Trophoblast cell (in vitro differentiated cells and primary cell): ENCODE measurements at regions not wholly inside any gene's neighbourhood (a gene's known extent, or its start where the extent isn't known, plus 50 kb on each side); places are given as distances from the start of the nearest gene placed in this dataset.

Experiments used
- DNase-seq, 2 donors: peaks; one replicate each; pipeline ENCODE4 v3.0.0-alpha.2; 2016
- H2AFZ ChIP-seq: 2 replicates; pipeline ENCODE4 v1.6.1; 2013; ENCODE audit warnings: low read length, moderate library complexity, mild to moderate bottlenecking; ENCODE audit not compliant: insufficient read depth, poor library complexity
- H2AK5ac ChIP-seq: 2 replicates; pipeline ENCODE4 v1.6.1; 2013; ENCODE audit warnings: mild to moderate bottlenecking, low read length
- H2BK120ac ChIP-seq: 2 replicates; pipeline ENCODE4 v1.6.1; 2013; ENCODE audit warnings: low read length, mild to moderate bottlenecking, moderate library complexity; ENCODE audit not compliant: insufficient read depth, poor library complexity
- H2BK12ac ChIP-seq: 2 replicates; pipeline ENCODE4 v1.6.1; 2013; ENCODE audit warnings: mild to moderate bottlenecking, low read length, moderate library complexity
- H2BK5ac ChIP-seq: 2 replicates; pipeline ENCODE4 v1.6.1; 2013; ENCODE audit warnings: low read length, low read depth, moderate library complexity, mild to moderate bottlenecking; ENCODE audit not compliant: poor library complexity
- H3K14ac ChIP-seq: 2 replicates; pipeline ENCODE4 v1.6.1; 2013; ENCODE audit warnings: mild to moderate bottlenecking, low read length
- H3K18ac ChIP-seq: 2 replicates; pipeline ENCODE4 v1.6.1; 2013; ENCODE audit warnings: mild to moderate bottlenecking, low read length
- H3K23ac ChIP-seq: 2 replicates; pipeline ENCODE4 v1.6.1; 2013; ENCODE audit warnings: low read length
- H3K27ac ChIP-seq: 2 replicates; pipeline ENCODE4 v1.5.1; 2013; ENCODE audit warnings: low read depth, mild to moderate bottlenecking, inconsistent platforms, low read length, moderate library complexity
- H3K27me3 ChIP-seq: 2 replicates; pipeline ENCODE4 v1.6.1; 2013; ENCODE audit warnings: inconsistent platforms, mild to moderate bottlenecking, low read length, moderate library complexity; ENCODE audit not compliant: insufficient read depth
- H3K36me3 ChIP-seq, 2 experiments: 1 replicate in 1 of 2; 2 replicates in 1 of 2; pipeline ENCODE4 v1.6.1; 2013; ENCODE audit warnings: low read length in 2 of 2, mild to moderate bottlenecking in 2 of 2, moderate library complexity in 1 of 2; ENCODE audit not compliant: insufficient read depth in 2 of 2, control insufficient read depth in 1 of 2
- H3K4ac ChIP-seq: 2 replicates; pipeline ENCODE4 v1.6.1; 2013; ENCODE audit warnings: low read depth, mild to moderate bottlenecking, low read length, moderate library complexity
- H3K4me1 ChIP-seq, 2 experiments: 1 replicate in 1 of 2; 2 replicates in 1 of 2; pipeline ENCODE4 v1.6.1; 2013; ENCODE audit warnings: low read length in 2 of 2, mild to moderate bottlenecking in 2 of 2, moderate library complexity in 1 of 2; ENCODE audit not compliant: insufficient read depth in 2 of 2, control insufficient read depth in 1 of 2
- H3K4me2 ChIP-seq: 2 replicates; pipeline ENCODE4 v1.6.1; 2013; ENCODE audit warnings: inconsistent platforms, mild to moderate bottlenecking, low read length, moderate library complexity
- H3K4me3 ChIP-seq: 2 replicates; pipeline ENCODE4 v1.5.1; 2013; ENCODE audit warnings: mild to moderate bottlenecking, low read depth, low read length, inconsistent platforms
- H3K79me1 ChIP-seq: one replicate; pipeline ENCODE4 v1.6.1; 2013; ENCODE audit warnings: low read length
- H3K79me2 ChIP-seq: 2 replicates; pipeline ENCODE4 v1.6.1; 2013; ENCODE audit warnings: low read length, mild to moderate bottlenecking; ENCODE audit not compliant: control insufficient read depth, insufficient read depth, poor library complexity
- H3K9ac ChIP-seq: 2 replicates; pipeline ENCODE4 v1.6.1; 2013; ENCODE audit warnings: mild to moderate bottlenecking, low read length
- H3K9me3 ChIP-seq: 2 replicates; pipeline ENCODE4 v1.6.1; 2013; ENCODE audit warnings: low read depth, mild to moderate bottlenecking, control low read depth, inconsistent platforms, low read length; ENCODE audit not compliant: insufficient read depth
- H4K12ac ChIP-seq: 2 replicates; pipeline ENCODE4 v1.6.1; 2013; ENCODE audit warnings: low read depth, mild to moderate bottlenecking, low read length, moderate library complexity
- H4K8ac ChIP-seq: 2 replicates; pipeline ENCODE4 v1.6.1; 2013; ENCODE audit warnings: low read depth, mild to moderate bottlenecking, low read length, moderate library complexity
- H4K91ac ChIP-seq: one replicate; pipeline ENCODE4 v1.6.1; 2013; ENCODE audit warnings: low read depth, mild to moderate bottlenecking, low read length, moderate library complexity
- WGBS: extraction: QIAGEN DNeasy Blood & Tissue Kit; methylation state at CpG from one replicate; pipeline ENCODE4 v1.1.7; 2013; ENCODE audit warnings: missing lambda C conversion rate; ENCODE audit not compliant: insufficient read length, insufficient coverage; ENCODE audit errors: extremely low coverage; 5-methylcytosine and 5-hydroxymethylcytosine counted together

- Histone ChIP-seq H3K79me2 (no peaks in the 10 kb centered on the region), H3K18ac (no peak overlapping the region), H3K4ac (no peak overlapping the region), H3K4me2 (no peak overlapping the region), H4K12ac (no peak overlapping the region), H2BK12ac (no peak overlapping the region), H3K36me3 (no peaks in the 10 kb centered on the region), H3K9me3 (no peaks in the 10 kb centered on the region), H4K91ac (no peak overlapping the region), H3K27me3 (no peaks in the 10 kb centered on the region), H2BK120ac (no peak overlapping the region), H3K27ac (no peak overlapping the region), H3K23ac (no peak overlapping the region), H3K79me1 (no peaks in the 10 kb centered on the region), H3K9ac (no peak overlapping the region), H3K4me1 (no peaks in the 10 kb centered on the region), H2BK5ac (no peak overlapping the region), H4K8ac (no peak overlapping the region), H2AFZ (no peak overlapping the region), H2AK5ac (no peak overlapping the region), H3K14ac (no peak overlapping the region), H3K4me3 (no peak overlapping the region)
- DNase-seq, result no peak
Observed at GRCh38 chr1:41999884-42000283, 81.2 kb upstream of the HIVEP3 start.

- no peak overlapping the region for H4K8ac ChIP-seq
- no peak overlapping the region for H3K4ac ChIP-seq
- no peaks in the 10 kb centered on the region for H3K4me1 ChIP-seq
- H3K79me1 ChIP-seq, result no peaks in the 10 kb centered on the region
- H4K12ac ChIP-seq, result no peak overlapping the region
- DNase-seq, result no peak
- H3K14ac ChIP-seq, result no peak overlapping the region
- no peak overlapping the region for H3K9ac ChIP-seq
- no peak overlapping the region for H2AK5ac ChIP-seq
- H3K23ac ChIP-seq, result no peak overlapping the region
- no peak overlapping the region for H3K4me2 ChIP-seq
- H3K27ac ChIP-seq, result no peak overlapping the region
- H3K36me3 ChIP-seq, result no peaks in the 10 kb centered on the region
- H3K79me2 ChIP-seq, result no peaks in the 10 kb centered on the region
- no peak overlapping the region for H2BK120ac ChIP-seq
- no peak overlapping the region for H3K4me3 ChIP-seq
- H3K9me3 ChIP-seq, result no peaks in the 10 kb centered on the region
- H3K27me3 ChIP-seq, result no peaks in the 10 kb centered on the region
- H4K91ac ChIP-seq, result no peak overlapping the region
- no peak overlapping the region for H2BK5ac ChIP-seq
- H3K18ac ChIP-seq, result no peak overlapping the region
- no peak overlapping the region for H2AFZ ChIP-seq
- no peak overlapping the region for H2BK12ac ChIP-seq
Observed at GRCh38 chr1:41998250-41998649, 79.5 kb upstream of the HIVEP3 start.

- H3K14ac ChIP-seq, result no peak overlapping the region
- no peak overlapping the region for H3K9ac ChIP-seq
- H3K9me3 ChIP-seq, result no peaks in the 10 kb centered on the region
- H3K27me3 ChIP-seq, result no peaks in the 10 kb centered on the region
- no peaks in the 10 kb centered on the region for H3K79me2 ChIP-seq
- H2BK5ac ChIP-seq, result no peak overlapping the region
- no peak overlapping the region for H3K4me2 ChIP-seq
- H2BK120ac ChIP-seq, result no peak overlapping the region
- H4K8ac ChIP-seq, result no peak overlapping the region
- DNase-seq, result no peak
- H4K91ac ChIP-seq, result no peak overlapping the region
- H3K23ac ChIP-seq, result no peak overlapping the region
- H2AK5ac ChIP-seq, result no peak overlapping the region
- no peak overlapping the region for H4K12ac ChIP-seq
- H3K4ac ChIP-seq, result no peak overlapping the region
- no peak overlapping the region for H3K4me3 ChIP-seq
- H3K4me1 ChIP-seq, result no peaks in the 10 kb centered on the region
- H3K18ac ChIP-seq, result no peak overlapping the region
- WGBS, result no CpG with 5 or more reads among the region's 5 CpGs
- H2BK12ac ChIP-seq, result no peak overlapping the region
- no peaks in the 10 kb centered on the region for H3K79me1 ChIP-seq
- no peak overlapping the region for H3K27ac ChIP-seq
- no peak overlapping the region for H2AFZ ChIP-seq
- H3K36me3 ChIP-seq, result no peaks in the 10 kb centered on the region
Observed at GRCh38 chr1:41997153-41997552, 78.4 kb upstream of the HIVEP3 start.

- no CpG with 5 or more reads among the region's 1 CpG for WGBS
Observed at GRCh38 chr1:41995441-41996130, 76.9 kb upstream of the HIVEP3 start.

More at GRCh38 chr1:41995441-41996130, 76.9 kb upstream of the HIVEP3 start:
- H2AFZ ChIP-seq, result no peak overlapping the region
- no peak overlapping the region for H3K4me3 ChIP-seq
- H3K36me3 ChIP-seq, result no peaks in the 10 kb centered on the region
- no peaks in the 10 kb centered on the region for H3K27me3 ChIP-seq
- no peaks in the 10 kb centered on the region for H3K79me1 ChIP-seq
- no peak overlapping the region for H3K23ac ChIP-seq
- H2BK120ac ChIP-seq, result no peak overlapping the region
- no peak overlapping the region for H2BK5ac ChIP-seq
- H2BK12ac ChIP-seq, result no peak overlapping the region
- H3K9me3 ChIP-seq, result no peaks in the 10 kb centered on the region
- H3K9ac ChIP-seq, result peak overlapping the region; percentile 38
- no peak overlapping the region for H3K4me2 ChIP-seq
- H4K12ac ChIP-seq, result no peak overlapping the region
- no peak overlapping the region for H3K27ac ChIP-seq
- no peak overlapping the region for H3K4ac ChIP-seq
- H3K18ac ChIP-seq, result no peak overlapping the region
- H3K4me1 ChIP-seq, result no peaks in the 10 kb centered on the region
- no peak overlapping the region for H4K91ac ChIP-seq
- DNase-seq, result no peak
- no peaks in the 10 kb centered on the region for H3K79me2 ChIP-seq
- H2AK5ac ChIP-seq, result no peak overlapping the region
- H4K8ac ChIP-seq, result no peak overlapping the region
- H3K14ac ChIP-seq, result no peak overlapping the region
